ENCODE measurements at regions not wholly inside any gene's neighbourhood (a gene's known extent, or its start where the extent isn't known, plus 50 kb on each side); places are given as distances from the start of the nearest gene placed in this dataset.

GRCh38 chr10:128473911-128474310, 347.7 kb upstream of the MKI67 start:
- no peak for DNase-seq

GRCh38 chr10:128474571-128474970, 348.3 kb upstream of the MKI67 start:
- no peak for DNase-seq

GRCh38 chr10:128475686-128476367, 349.6 kb upstream of the MKI67 start:
- DNase-seq, result no peak

GRCh38 chr10:128476368-128476725, 350.1 kb upstream of the MKI67 start:
- DNase-seq, result no peak

GRCh38 chr10:128476845-128477244, 350.6 kb upstream of the MKI67 start:
- no peak for DNase-seq

GRCh38 chr10:128480601-128481000, 354.4 kb upstream of the MKI67 start:
- DNase-seq, result no peak

GRCh38 chr10:128481152-128481840, 355.1 kb upstream of the MKI67 start:
- no peak for DNase-seq

GRCh38 chr10:128482052-128482451, 355.8 kb upstream of the MKI67 start:
- DNase-seq, result no peak

GRCh38 chr10:128483216-128483615, 357.0 kb upstream of the MKI67 start:
- DNase-seq, result no peak

GRCh38 chr10:128484041-128484440, 357.8 kb upstream of the MKI67 start:
- DNase-seq, result no peak

GRCh38 chr10:128485701-128486235, 359.5 kb upstream of the MKI67 start:
- DNase-seq, result no peak

- no peak for DNase-seq
Observed at GRCh38 chr10:128487517-128487916, 361.3 kb upstream of the MKI67 start.

- DNase-seq, result no peak
Observed at GRCh38 chr10:128489324-128490247, 363.4 kb upstream of the MKI67 start.

GRCh38 chr10:128491686-128492085, 365.5 kb upstream of the MKI67 start:
- no peak for DNase-seq

GRCh38 chr10:128493811-128494210, 367.6 kb upstream of the MKI67 start:
- no peak for DNase-seq

- DNase-seq, result no peak
Observed at GRCh38 chr10:128494665-128495064, 368.4 kb upstream of the MKI67 start.

GRCh38 chr10:128497660-128498377, 371.6 kb upstream of the MKI67 start:
- no peak for DNase-seq

GRCh38 chr10:128498378-128498730, 372.1 kb upstream of the MKI67 start:
- DNase-seq, result no peak

- no peak for DNase-seq
Observed at GRCh38 chr10:128498746-128499145, 372.5 kb upstream of the MKI67 start.

GRCh38 chr10:128499486-128499885, 373.3 kb upstream of the MKI67 start:
- no peak for DNase-seq

GRCh38 chr10:128499956-128500355, 373.7 kb upstream of the MKI67 start:
- DNase-seq, result no peak

GRCh38 chr10:128500642-128501041, 374.4 kb upstream of the MKI67 start:
- DNase-seq, result no peak

GRCh38 chr10:128505346-128505745, 379.1 kb upstream of the MKI67 start:
- DNase-seq, result no peak

Data from CD4-positive, alpha-beta T cell treated with Interleukin-15 for 1 hour (primary cell).